ENCODE measurements at regions not wholly inside any gene's neighbourhood (a gene's known extent, or its start where the extent isn't known, plus 50 kb on each side); places are given as distances from the start of the nearest gene placed in this dataset.

- DNase-seq (ENCODE audit: extremely low read depth, low read depth), result no peak
- no peak overlapping the region for H3K4me3 ChIP-seq (replicated peaks; ENCODE audit: low read depth, low read length)
- TF ChIP-seq CTCF (IDR thresholded peaks at IDR 0.05; ENCODE audit: low read depth, low read length, missing control alignments), result no peak
These were observed 71.0 kb downstream of the SEM1 start for GRCh38 chr7:96638669-96639068.

DNA sequence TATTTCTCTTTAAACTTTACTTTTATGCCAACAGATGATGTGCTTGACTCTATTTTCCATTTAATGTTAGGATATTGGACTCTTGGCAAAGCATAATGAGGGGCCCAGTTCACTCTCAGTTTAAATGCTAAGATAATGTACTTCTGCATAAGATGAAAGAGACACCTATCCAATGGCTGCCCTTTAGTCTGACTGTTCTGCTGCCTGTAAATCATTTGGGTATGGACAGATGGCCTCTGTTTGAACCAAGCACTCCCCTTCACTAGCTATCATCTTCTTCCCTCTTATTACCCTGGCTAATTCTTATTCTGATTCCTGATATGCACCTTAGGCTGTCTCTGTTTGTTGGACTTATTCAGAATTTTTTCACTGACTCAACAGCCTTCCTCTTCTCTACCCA, 72.1 kb downstream of the SEM1 start:
- DNase-seq (ENCODE audit: extremely low read depth, low read depth), result no peak
- TF ChIP-seq CTCF (IDR thresholded peaks at IDR 0.05; ENCODE audit: low read depth, low read length, missing control alignments), result no peak
- no peak overlapping the region for H3K4me3 ChIP-seq (replicated peaks; ENCODE audit: low read depth, low read length)

DNA sequence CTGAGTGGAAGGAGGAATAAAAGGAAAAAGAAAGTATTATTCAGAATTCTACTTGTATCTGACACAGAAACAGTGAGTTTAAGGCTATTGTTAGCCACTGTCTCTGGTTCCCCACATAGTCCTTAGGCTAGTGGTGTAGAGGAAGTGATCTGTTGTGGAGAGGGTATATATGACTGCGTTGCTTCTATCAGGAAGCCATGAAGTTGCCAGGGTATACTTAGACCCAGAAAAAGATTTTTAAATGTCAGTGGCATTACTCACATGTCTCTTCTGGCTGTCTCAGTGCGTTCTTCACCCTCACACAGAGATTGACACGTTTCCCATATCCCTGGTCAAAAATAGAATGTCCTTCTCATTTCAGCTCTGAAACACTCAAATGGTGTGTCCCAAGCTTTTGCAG, 72.7 kb downstream of the SEM1 start:
- TF ChIP-seq CTCF (IDR thresholded peaks at IDR 0.05; ENCODE audit: low read depth, low read length, missing control alignments), result no peak
- DNase-seq (ENCODE audit: extremely low read depth, low read depth), result no peak
- no peak overlapping the region for H3K4me3 ChIP-seq (replicated peaks; ENCODE audit: low read depth, low read length)

DNA sequence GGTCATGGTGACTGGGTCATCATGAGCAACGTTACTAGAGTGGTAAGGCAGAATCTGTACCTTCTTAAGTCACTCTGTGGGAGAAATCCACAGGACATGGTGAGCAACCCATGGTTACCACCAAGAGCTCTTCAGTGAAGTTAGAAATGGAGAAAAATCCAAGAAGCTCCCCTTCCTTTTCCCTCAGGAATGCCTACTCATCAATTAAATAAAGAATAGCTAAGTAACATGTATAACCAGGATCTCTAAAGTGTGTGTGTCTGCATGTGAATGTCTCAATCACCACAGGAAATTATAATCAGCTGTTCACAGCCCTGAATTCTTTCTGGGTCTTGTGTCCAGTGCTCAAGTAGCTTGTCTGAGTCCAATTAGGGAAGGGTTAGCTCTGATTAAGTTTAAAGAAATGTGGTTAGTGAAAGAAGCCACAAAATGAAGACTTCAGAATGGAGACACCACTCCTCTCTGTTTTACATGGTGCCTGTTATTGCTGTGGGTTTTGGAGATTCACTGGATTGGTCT, 73.2 kb downstream of the SEM1 start:
- no peak for DNase-seq (ENCODE audit: extremely low read depth, low read depth)
- no peak for TF ChIP-seq CTCF (IDR thresholded peaks at IDR 0.05; ENCODE audit: low read depth, low read length, missing control alignments)

DNA sequence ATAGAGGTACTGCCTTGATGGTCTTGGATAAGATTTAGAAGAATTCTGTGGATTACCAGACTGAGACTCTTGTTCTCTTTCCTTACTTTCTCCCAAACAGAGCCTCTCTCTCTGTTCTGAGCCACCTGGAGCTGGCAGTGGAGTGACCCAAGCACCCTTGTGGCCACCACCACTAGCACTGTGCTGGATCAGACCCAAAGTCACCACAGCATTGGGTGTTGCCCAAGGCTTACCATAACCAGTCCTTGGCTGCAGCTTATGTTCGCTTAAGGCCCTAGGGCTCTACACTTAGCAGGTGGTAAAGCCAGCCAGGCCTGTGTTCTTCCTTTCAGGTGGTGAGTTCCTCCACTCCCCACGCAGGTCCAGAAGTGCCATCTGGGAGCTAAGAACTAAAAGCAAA, 79.8 kb downstream of the SEM1 start:
- H3K4me3 ChIP-seq (replicated peaks; ENCODE audit: low read depth, low read length), result no peak overlapping the region
- TF ChIP-seq CTCF (IDR thresholded peaks at IDR 0.05; ENCODE audit: low read depth, low read length, missing control alignments), result no peak
- DNase-seq (ENCODE audit: extremely low read depth, low read depth), result no peak

More for the DNA sequence above, 73.2 kb downstream of the SEM1 start:
- no peak overlapping the region for H3K4me3 ChIP-seq (replicated peaks; ENCODE audit: low read depth, low read length)

DNA sequence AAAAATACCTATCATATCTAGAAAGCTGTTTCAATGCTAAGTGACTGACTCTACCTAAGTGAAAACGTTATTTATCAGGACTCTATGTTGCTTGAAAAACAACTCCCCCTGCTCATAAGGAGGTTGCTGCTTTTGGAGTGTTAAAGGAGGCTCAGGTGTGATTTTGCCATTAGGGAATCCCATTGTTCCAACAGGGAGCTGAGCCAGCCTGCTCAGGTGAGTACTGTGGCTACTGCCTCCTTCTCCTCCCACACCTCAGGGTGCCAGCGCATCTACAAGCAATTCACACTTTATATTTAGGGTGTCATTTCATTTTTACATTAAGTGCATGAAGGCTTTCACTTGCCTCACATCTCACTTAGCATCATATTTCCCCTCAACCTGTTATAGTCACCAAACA, 84.7 kb downstream of the SEM1 start:
- H3K4me3 ChIP-seq (replicated peaks; ENCODE audit: low read depth, low read length), result no peak overlapping the region
- no peak for TF ChIP-seq CTCF (IDR thresholded peaks at IDR 0.05; ENCODE audit: low read depth, low read length, missing control alignments)
- DNase-seq (ENCODE audit: extremely low read depth, low read depth), result no peak

- TF ChIP-seq CTCF (IDR thresholded peaks at IDR 0.05; ENCODE audit: low read depth, low read length, missing control alignments), result no peak
- no peak for DNase-seq (ENCODE audit: extremely low read depth, low read depth)
- no peak overlapping the region for H3K4me3 ChIP-seq (replicated peaks; ENCODE audit: low read depth, low read length)
These were observed 87.7 kb downstream of the SEM1 start for GRCh38 chr7:96621932-96622331.

Measured in HFF-Myc (cell line).